ENCODE measurements at regions not wholly inside any gene's neighbourhood (a gene's known extent, or its start where the extent isn't known, plus 50 kb on each side); places are given as distances from the start of the nearest gene placed in this dataset.

- DNase-seq = no peak
- peaks cover 3% of the 10 kb centered on the region for H3K9me3 Mint-ChIP-seq
- H3K4me1 Mint-ChIP-seq (ENCODE audit: low read depth) = no peaks in the 10 kb centered on the region
- ATAC-seq = no peak
- no peak overlapping the region for H3K4me3 Mint-ChIP-seq
- no peaks in the 10 kb centered on the region for H3K27me3 Mint-ChIP-seq (ENCODE audit: low read depth)
- H3K36me3 Mint-ChIP-seq (ENCODE audit: insufficient read depth) = no peaks in the 10 kb centered on the region
These were observed 1064.2 kb upstream of the FAM98A start for GRCh38 chr2:34663314-34663713.

- Mint-ChIP-seq H3K4me3 (no peak overlapping the region), H3K9me3 (peaks cover 3% of the 10 kb centered on the region), H3K4me1 (ENCODE audit: low read depth) (no peaks in the 10 kb centered on the region), H3K36me3 (ENCODE audit: insufficient read depth) (no peaks in the 10 kb centered on the region), H3K27me3 (ENCODE audit: low read depth) (no peaks in the 10 kb centered on the region)
- ATAC-seq (no peak), DNase-seq (no peak)
These were observed 1061.6 kb upstream of the FAM98A start for GRCh38 chr2:34660741-34661140.

- H3K4me3 Mint-ChIP-seq = no peak overlapping the region
- no peak for DNase-seq
- no peaks in the 10 kb centered on the region for H3K36me3 Mint-ChIP-seq (ENCODE audit: insufficient read depth)
- no peak for ATAC-seq
- no peaks in the 10 kb centered on the region for H3K27me3 Mint-ChIP-seq (ENCODE audit: low read depth)
- H3K9me3 Mint-ChIP-seq = no peaks in the 10 kb centered on the region
- H3K4me1 Mint-ChIP-seq (ENCODE audit: low read depth) = no peaks in the 10 kb centered on the region
These were observed 1057.5 kb upstream of the FAM98A start for GRCh38 chr2:34656632-34657031.

- no peak overlapping the region for H3K4me3 Mint-ChIP-seq
- no peaks in the 10 kb centered on the region for H3K27me3 Mint-ChIP-seq (ENCODE audit: low read depth)
- H3K9me3 Mint-ChIP-seq = no peaks in the 10 kb centered on the region
- DNase-seq (no peak), ATAC-seq (no peak)
- no peaks in the 10 kb centered on the region for H3K36me3 Mint-ChIP-seq (ENCODE audit: insufficient read depth)
- H3K4me1 Mint-ChIP-seq (ENCODE audit: low read depth) = no peaks in the 10 kb centered on the region
These were observed 1053.5 kb upstream of the FAM98A start for GRCh38 chr2:34652636-34653035.

- no peaks in the 10 kb centered on the region for H3K9me3 Mint-ChIP-seq
- no peaks in the 10 kb centered on the region for H3K36me3 Mint-ChIP-seq (ENCODE audit: insufficient read depth)
- no peak overlapping the region for H3K4me3 Mint-ChIP-seq
- no peaks in the 10 kb centered on the region for H3K27me3 Mint-ChIP-seq (ENCODE audit: low read depth)
- H3K4me1 Mint-ChIP-seq (ENCODE audit: low read depth) = no peaks in the 10 kb centered on the region
- ATAC-seq (no peak), DNase-seq (no peak)
These were observed 1047.8 kb upstream of the FAM98A start for GRCh38 chr2:34646901-34647300.

GRCh38 chr2:34632327-34632726 is 1033.2 kb upstream of the FAM98A start:
- no peak overlapping the region for H3K4me3 Mint-ChIP-seq
- no peaks in the 10 kb centered on the region for H3K27me3 Mint-ChIP-seq (ENCODE audit: low read depth)
- H3K9me3 Mint-ChIP-seq = peaks cover 16% of the 10 kb centered on the region
- no peak for ATAC-seq
- no peaks in the 10 kb centered on the region for H3K36me3 Mint-ChIP-seq (ENCODE audit: insufficient read depth)
- H3K4me1 Mint-ChIP-seq (ENCODE audit: low read depth) = no peaks in the 10 kb centered on the region
- no peak for DNase-seq

- ATAC-seq = no peak
- no peak overlapping the region for H3K4me3 Mint-ChIP-seq
- no peak for DNase-seq
- no peaks in the 10 kb centered on the region for H3K36me3 Mint-ChIP-seq (ENCODE audit: insufficient read depth)
- peaks cover 15% of the 10 kb centered on the region for H3K9me3 Mint-ChIP-seq
- H3K4me1 Mint-ChIP-seq (ENCODE audit: low read depth) = no peaks in the 10 kb centered on the region
- no peaks in the 10 kb centered on the region for H3K27me3 Mint-ChIP-seq (ENCODE audit: low read depth)
These were observed 1027.9 kb upstream of the FAM98A start for GRCh38 chr2:34627003-34627402.

- ATAC-seq = no peak
- Mint-ChIP-seq H3K4me1 (ENCODE audit: low read depth) (no peaks in the 10 kb centered on the region), H3K9me3 (no peaks in the 10 kb centered on the region), H3K27me3 (ENCODE audit: low read depth) (no peaks in the 10 kb centered on the region), H3K36me3 (ENCODE audit: insufficient read depth) (no peaks in the 10 kb centered on the region), H3K4me3 (no peak overlapping the region)
- DNase-seq = no peak
These were observed 1005.1 kb upstream of the FAM98A start for GRCh38 chr2:34604164-34604563.

- Mint-ChIP-seq H3K27me3 (ENCODE audit: low read depth) (no peaks in the 10 kb centered on the region), H3K4me1 (ENCODE audit: low read depth) (no peaks in the 10 kb centered on the region), H3K9me3 (no peaks in the 10 kb centered on the region), H3K36me3 (ENCODE audit: insufficient read depth) (no peaks in the 10 kb centered on the region), H3K4me3 (no peak overlapping the region)
- ATAC-seq (no peak), DNase-seq (no peak)
These were observed 1003.2 kb upstream of the FAM98A start for GRCh38 chr2:34602262-34602661.

GRCh38 chr2:34601561-34601960 is 1002.5 kb upstream of the FAM98A start:
- ATAC-seq (no peak), DNase-seq (no peak)
- H3K9me3 Mint-ChIP-seq = no peaks in the 10 kb centered on the region
- H3K4me1 Mint-ChIP-seq (ENCODE audit: low read depth) = no peaks in the 10 kb centered on the region
- no peaks in the 10 kb centered on the region for H3K27me3 Mint-ChIP-seq (ENCODE audit: low read depth)
- H3K36me3 Mint-ChIP-seq (ENCODE audit: insufficient read depth) = no peaks in the 10 kb centered on the region
- no peak overlapping the region for H3K4me3 Mint-ChIP-seq

GRCh38 chr2:34578641-34579040 is 979.5 kb upstream of the FAM98A start:
- Mint-ChIP-seq H3K4me3 (no peak overlapping the region), H3K27me3 (ENCODE audit: low read depth) (no peaks in the 10 kb centered on the region), H3K9me3 (peaks cover 13% of the 10 kb centered on the region), H3K4me1 (ENCODE audit: low read depth) (no peaks in the 10 kb centered on the region), H3K36me3 (ENCODE audit: insufficient read depth) (no peaks in the 10 kb centered on the region)
- no peak for DNase-seq
- no peak for ATAC-seq

GRCh38 chr2:34570266-34570872 is 971.3 kb upstream of the FAM98A start:
- DNase-seq (no peak), ATAC-seq (no peak)
- no peaks in the 10 kb centered on the region for H3K4me1 Mint-ChIP-seq (ENCODE audit: low read depth)
- H3K4me3 Mint-ChIP-seq = no peak overlapping the region
- no peaks in the 10 kb centered on the region for H3K27me3 Mint-ChIP-seq (ENCODE audit: low read depth)
- H3K9me3 Mint-ChIP-seq = peaks cover 6% of the 10 kb centered on the region
- no peaks in the 10 kb centered on the region for H3K36me3 Mint-ChIP-seq (ENCODE audit: insufficient read depth)

GRCh38 chr2:34567128-34567527 is 968.0 kb upstream of the FAM98A start:
- Mint-ChIP-seq H3K36me3 (ENCODE audit: insufficient read depth) (no peaks in the 10 kb centered on the region), H3K4me3 (no peak overlapping the region), H3K27me3 (ENCODE audit: low read depth) (no peaks in the 10 kb centered on the region), H3K9me3 (peaks cover 6% of the 10 kb centered on the region), H3K4me1 (ENCODE audit: low read depth) (no peaks in the 10 kb centered on the region)
- ATAC-seq = no peak
- DNase-seq = no peak

- Mint-ChIP-seq H3K9me3 (no peaks in the 10 kb centered on the region), H3K27me3 (ENCODE audit: low read depth) (no peaks in the 10 kb centered on the region), H3K4me1 (ENCODE audit: low read depth) (no peaks in the 10 kb centered on the region), H3K4me3 (no peak overlapping the region), H3K36me3 (ENCODE audit: insufficient read depth) (no peaks in the 10 kb centered on the region)
- ATAC-seq = no peak
- no peak for DNase-seq
These were observed 953.2 kb upstream of the FAM98A start for GRCh38 chr2:34552337-34552736.

GRCh38 chr2:34549710-34550345 is 950.7 kb upstream of the FAM98A start:
- no peaks in the 10 kb centered on the region for H3K27me3 Mint-ChIP-seq (ENCODE audit: low read depth)
- H3K4me1 Mint-ChIP-seq (ENCODE audit: low read depth) = no peaks in the 10 kb centered on the region
- H3K9me3 Mint-ChIP-seq = peaks cover 10% of the 10 kb centered on the region
- H3K36me3 Mint-ChIP-seq (ENCODE audit: insufficient read depth) = no peaks in the 10 kb centered on the region
- no peak for DNase-seq
- H3K4me3 Mint-ChIP-seq = no peak overlapping the region
- no peak for ATAC-seq
